Activated CD4-positive, alpha-beta T cell treated with anti-CD3 and anti-CD28 coated beads, Interleukin-2, amount 50 U/mL, for 24 hours (primary cell): ENCODE measurements at regions not wholly inside any gene's neighbourhood (a gene's known extent, or its start where the extent isn't known, plus 50 kb on each side); places are given as distances from the start of the nearest gene placed in this dataset.

Source experiments
- DNase-seq, 2 donors: peaks; one replicate each; pipeline ENCODE4 v3.0.0-alpha.2; 2020; ENCODE audit warnings: low read depth in 1 of 2, low spot score in 1 of 2

DNA sequence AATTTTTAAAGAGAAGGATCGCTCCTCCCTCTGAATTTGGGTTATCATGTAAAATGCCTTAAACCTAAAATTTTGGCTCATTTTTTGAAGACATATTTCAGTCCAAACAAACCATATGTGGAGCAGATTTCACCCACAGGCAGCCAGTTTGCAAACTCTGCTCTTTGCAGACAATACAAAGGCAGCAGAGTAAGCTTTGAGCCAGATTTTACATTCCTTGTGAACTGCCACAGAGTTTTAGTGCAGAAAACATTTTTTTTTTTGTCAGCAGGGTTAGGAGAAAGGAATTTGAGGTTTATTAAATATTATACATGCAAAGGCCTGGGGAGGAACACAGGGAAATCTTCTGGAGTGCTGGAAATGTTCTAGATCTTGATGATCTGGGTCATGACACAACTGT, 171.9 kb upstream of the FN1 start:
- DNase-seq: no peak

DNA sequence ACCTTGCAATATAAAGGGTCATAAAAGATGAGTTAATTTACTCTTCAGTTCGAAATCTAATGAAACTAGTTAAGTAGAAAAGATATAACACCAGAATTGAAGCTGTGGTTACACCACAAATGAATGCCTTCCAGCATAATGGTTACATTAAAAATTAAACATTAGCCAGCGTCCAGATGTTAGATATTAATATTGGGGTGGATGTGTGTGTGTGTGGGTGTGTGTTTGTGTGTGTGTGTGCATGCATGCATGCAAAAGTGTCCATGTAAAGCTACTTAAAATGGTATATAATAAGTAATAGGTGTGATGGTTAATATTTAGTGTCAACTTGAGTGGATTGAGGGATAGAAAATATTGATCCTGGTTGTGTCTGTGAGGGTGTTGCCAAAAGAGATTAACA, 170.4 kb upstream of the FN1 start:
- no peak for DNase-seq

DNA sequence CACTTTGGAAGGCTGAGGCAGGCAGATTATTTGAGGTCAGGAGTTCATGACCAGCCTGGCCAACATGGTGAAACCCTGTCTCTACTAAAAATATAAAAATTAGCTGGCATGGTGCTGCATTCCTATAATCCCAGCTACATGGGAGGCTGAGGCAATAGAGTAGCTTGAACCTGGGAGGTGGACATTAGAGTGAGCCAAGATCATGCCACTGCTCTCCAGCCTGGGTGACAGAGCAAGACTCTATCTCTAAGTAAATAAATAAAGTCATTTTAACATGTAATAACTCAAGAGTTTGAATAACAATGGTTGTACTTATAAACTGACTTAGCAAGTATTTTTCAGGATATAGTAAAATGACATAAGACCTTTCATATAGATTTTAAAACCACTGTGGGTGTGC, 169.3 kb upstream of the FN1 start:
- DNase-seq: no peak

DNA sequence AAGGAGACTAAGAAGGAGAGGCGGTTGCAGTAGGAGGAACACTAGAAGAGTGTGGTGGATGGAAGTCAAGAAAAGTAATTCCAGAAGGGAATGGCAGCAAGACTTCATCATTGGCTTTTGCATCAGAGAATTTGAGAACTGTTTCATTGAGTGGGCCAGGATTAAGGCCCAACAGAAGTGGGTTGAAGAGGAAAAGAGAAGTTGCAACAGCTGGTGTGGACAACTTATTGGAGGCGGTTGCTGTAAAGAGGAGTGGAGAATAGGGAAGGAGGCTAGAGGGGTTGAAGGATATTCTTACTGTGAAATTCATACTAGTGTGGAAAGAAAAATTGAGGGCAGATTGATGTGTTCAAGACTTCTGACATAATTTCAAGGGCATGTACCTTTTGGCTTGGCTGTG, 168.7 kb upstream of the FN1 start:
- no peak for DNase-seq

DNA sequence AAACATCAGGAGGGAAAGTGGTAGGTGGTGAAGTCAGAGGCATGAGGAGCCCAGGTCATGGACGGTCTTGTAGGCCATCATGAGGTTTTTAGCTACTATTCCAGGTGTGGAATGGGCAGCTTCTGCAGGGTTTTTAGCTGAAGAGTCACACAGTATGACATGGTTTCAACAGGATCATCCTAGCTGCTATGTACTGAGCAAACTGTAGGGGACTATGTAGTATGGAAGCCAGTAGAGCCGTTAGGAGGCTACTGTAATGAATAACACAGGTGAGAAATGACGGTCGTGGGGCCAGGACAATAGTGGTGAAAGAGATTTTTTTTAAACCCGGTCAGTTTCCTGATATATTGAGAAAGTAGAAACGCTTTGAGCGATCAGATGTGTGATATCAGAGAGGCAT, 167.6 kb upstream of the FN1 start:
- no peak for DNase-seq

DNA sequence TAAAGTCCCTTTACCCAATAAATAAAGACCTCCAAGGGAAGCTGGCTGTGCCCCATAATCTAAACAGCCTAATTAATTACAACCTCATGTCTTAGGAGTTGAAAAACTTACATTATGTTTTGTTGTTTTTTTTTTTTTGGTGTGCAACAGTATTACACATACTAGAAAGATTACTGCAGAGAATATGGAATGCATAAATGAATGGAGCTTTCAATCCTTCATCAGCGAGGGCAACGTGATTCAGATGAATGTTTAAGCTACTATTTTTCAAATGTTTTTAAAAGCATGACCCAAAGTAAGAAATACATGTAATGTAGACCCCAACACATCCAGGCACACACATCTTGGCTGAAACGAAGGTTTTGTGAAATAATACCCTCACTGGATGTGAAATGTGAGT, 167.1 kb upstream of the FN1 start:
- no peak for DNase-seq

DNA sequence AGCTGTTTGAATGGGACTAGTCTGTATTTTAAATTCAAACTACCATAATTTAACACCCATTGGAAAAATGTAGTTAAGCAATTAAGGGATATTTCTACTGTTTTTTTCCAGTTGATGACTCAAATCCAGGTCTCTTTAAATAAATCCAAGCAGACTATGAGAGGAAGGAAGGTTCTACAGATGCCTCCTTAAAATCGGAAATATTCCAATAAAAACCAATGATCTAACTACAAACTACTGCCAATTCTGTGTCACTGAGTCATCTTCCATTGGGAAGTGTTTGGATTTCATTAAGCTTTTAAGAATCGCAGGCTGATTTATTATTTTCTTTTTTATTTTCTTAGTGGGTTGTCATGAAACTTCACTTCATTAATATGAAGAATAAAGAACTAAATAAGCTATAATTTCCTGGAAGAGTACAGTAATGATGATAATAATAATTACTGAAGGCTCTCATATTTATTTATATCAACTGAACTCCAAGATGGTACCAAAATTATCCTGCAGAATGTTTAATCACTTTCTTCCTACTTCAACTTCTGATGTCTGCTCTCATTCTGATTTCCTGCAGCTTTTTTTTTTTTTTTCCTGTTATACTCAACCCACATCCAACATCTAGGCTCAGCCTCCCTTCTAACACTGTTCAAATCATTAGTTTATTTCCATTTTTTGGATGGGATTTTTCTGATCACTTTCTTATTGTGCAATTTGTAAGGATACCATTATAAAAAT, 166.3 kb upstream of the FN1 start:
- no peak for DNase-seq

DNA sequence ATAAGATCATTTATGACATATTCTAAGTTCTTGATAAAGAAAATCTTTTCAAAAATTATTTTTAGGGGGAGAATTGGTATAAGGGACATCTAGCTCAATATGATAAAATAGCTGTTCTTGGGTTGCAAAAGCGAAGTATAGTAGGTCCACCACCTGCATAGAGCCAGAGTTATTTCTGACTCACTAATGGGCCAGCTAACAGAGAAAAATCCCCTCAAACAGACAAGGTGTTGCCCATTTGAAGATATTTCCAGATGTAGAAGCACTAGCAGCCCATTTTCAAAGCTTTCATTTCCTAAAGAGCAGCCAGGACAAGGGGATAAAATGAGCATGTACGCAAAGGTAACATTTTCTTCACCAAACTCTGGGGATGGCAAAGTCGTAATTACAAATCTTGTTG, 165.7 kb upstream of the FN1 start:
- DNase-seq: no peak

DNA sequence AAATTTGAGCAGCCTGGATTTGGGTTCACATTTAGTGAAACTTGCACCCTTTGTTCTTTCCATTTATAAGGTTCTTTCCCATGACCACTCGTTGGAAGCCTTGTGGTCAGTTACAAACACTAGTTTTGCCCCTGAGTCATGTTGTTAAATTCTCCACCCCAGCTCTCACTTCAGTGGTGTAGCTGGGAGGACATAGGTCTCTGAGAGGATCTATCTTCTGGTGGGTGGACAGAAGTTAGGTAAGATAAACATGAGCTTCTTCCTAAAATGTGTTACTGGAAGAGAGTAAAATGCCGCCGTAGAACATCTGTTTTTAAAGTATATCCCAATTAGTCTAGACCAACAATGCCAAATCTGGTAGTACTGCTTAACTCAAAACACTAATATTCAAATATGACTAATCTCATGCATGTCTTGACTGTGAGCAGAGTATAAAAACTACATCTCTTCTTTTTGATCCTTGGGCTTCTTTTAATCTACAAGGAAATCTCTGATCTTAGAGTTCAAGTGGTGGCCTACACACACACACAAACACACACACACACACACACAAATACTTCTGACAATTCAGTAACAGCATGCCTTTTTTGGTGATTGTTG, 162.6 kb upstream of the FN1 start:
- DNase-seq: no peak

DNA sequence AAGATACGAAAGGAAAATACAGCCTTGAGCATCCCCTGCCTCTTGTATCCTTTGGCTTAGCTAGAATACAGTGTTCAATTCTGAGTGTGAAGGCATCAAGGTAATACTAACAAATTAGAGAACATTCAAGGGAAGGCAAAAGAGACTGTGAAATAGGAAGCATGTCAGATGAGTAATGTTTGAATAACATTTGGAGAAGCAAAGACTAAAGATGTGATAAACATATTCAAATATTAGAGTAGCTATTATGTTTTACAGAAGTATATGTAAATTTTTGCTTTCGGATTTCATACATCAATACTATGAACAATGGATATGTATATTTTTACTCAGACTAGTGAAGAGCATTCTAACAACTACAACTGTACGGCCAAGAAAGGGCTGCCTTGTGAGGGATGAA, 161.7 kb upstream of the FN1 start:
- no peak for DNase-seq

DNA sequence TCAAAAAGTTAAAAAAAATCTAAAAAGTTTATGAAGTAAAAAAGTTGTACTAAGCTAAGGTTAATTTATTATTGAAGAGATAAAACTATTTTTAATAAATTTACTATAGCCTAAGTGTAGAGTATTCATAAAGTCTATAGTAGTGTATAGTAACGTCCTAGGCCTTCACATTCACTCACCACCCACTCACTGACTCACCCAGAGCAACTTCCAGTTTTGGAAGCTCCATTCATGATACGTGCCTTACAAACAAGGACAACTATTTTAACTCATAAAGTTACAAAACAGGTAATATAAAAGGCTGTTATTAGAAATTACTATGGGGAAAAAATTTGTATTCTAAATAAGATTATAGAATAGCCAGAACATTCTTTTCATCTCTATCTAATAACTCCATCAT, 158.9 kb upstream of the FN1 start:
- no peak for DNase-seq

DNA sequence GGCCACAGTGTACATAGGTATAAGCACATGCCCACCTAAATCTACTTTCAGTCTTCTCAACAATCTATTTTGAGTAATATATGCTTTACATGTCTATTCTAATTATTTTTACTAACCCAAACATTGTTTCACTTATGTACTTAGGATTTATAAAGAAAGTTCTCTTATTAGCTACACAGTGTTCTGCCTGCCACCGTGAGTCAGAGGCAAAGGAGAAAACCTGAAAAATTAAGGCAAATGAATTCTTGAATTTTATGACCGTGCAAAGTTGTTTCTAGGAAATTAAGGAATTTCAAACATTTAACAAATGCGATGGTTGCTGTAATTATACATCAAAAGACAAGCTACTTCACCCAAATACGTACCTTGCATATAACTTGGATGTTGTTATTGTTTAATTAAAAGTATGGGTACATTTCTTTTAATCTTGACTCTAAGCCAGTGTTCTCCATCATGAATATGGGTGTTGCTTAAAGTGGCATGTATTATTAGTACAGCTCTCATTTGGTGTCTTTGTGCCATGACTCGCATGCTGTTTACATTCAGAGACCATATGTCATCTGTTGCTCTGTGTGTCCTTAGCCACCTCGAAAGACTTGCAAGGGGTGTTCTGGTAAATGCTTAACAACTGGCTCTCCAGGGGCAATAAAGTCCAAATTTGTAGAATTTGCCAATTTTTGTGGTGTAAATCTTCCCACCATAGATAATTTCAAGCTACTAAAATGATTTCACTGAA, 154.3 kb upstream of the FN1 start:
- no peak for DNase-seq

DNA sequence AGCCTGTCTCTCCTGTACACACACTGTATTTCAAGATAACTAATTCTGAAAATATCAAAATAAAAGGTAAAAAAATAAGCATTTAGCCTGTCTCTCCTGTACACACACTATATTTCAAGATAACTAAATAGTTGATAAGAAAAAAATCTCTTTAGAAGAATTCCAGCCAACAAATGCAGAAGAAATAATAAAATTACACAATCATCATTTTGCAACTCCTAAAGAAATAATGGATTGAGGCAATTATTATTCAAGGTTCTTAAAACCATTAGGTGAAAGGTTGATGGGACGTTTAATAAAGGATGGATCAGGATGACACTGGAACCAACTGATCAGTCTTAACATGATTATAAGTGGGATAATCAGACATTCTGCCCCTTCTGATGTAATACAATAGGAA, 148.0 kb upstream of the FN1 start:
- no peak for DNase-seq

DNA sequence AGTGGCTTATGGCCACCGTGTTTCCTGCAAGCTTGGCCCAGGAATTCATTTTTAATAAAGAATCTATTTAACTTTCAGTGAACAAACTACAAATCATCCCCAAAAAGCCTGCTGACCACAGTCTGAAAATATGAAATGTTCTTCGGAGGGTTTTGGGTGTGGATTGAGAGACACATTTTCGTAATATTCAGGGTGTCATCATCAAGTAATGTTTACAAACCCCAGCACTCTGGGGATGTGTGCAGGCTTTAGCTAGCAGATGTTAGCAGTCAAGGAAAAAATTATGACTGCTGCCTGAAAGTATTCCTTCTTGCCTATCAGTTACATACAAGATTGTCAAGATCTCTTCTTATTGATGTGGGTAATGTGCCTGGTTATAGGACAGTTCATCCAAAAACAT, 143.9 kb upstream of the FN1 start:
- DNase-seq: no peak

DNA sequence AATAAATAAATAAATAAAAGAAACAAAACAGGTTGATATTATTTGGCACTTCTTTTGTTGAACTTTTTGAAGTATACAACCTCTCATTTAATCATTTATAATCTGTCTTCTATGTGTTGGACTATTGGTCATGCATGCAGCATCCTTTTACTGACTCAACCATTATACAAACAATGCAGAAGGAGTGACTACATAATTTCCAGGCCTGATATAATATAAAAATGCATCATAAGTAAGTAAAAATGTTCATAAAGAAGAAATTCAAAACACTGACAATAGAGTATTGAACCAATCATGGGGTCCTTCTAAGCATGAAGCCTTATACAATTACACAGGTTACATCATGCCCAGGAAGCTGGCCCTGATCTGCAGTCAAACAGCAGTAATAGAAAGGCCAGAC, 141.5 kb upstream of the FN1 start:
- DNase-seq: no peak

DNA sequence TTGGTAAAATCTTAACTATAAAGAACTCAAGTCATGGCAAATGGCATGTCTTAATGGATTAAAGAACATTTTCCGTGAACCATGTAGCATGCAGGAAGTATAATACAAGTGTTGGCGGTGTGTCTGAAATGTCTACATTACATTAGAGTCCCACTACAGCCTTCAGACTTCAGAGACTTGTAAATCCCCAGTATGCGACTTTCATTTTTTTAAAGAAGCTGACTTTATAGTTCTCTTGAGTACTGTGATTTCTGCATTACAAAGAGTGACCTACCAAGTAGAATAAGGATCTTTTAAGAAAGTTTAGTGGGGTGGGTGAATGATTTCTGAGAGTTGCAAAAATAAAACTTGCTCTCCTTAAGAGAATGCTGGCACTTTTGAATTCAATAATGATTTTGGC, 140.7 kb upstream of the FN1 start:
- no peak for DNase-seq

DNA sequence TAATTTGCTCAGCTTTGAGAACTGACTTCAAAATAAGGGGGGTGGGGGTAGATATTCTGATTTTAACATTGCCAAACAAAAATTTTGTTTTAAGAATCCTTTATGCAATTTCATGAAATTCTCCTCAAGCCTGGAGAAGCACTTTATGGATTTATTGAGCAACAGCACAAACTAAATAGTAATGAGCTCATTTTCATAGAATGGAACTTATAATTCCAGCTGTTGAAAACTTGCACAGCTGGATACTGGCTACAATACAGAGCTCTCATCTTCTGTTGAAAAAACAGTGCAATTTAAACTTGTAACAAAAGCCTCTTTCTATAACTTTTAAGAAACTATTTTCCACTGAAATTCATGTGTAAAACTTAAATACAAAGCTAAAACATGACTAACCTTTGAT, 137.6 kb upstream of the FN1 start:
- no peak for DNase-seq

DNA sequence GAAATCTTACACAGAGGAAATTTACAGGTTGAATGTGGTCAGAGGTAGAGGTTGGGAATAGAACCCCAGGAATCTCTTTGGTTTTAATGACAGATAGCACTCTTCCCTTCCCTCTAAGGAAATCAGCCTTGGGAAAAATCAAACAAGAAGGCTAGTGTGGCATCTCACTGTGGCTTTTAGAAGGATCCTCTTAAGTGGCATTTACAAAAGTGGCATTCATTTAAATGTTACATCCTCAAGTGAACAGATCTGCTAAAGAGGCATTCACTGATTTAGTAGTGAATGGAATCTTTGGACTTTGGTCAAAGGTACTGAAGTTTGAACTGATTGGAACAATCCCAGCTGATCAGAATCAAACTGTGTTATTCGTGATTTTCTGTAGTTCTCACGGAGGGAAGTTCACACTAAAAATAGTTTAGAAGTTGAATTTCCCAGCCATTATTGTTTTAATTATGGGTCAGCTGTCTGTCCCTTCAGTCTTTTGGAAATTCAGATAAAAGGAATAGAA, 136.5 kb upstream of the FN1 start:
- no peak for DNase-seq

DNA sequence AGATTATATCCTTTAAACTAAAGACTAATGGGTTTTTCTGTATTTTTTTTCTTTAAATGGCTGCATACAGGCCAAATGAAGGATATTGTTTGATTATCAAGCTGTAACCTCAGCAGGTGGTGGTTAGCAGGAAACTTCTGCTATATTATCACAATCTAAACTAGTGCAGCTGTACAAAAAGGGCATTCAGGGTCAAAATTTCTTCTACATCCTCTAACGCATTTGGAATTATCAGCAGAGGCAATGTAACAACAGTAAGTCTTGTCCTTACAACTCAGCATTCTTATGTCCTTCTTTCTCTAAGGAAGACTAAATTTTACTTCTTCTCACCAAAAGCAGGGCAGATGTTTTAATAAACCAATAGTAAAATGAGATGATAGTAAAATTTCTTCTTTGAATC, 135.8 kb upstream of the FN1 start:
- DNase-seq: no peak

DNA sequence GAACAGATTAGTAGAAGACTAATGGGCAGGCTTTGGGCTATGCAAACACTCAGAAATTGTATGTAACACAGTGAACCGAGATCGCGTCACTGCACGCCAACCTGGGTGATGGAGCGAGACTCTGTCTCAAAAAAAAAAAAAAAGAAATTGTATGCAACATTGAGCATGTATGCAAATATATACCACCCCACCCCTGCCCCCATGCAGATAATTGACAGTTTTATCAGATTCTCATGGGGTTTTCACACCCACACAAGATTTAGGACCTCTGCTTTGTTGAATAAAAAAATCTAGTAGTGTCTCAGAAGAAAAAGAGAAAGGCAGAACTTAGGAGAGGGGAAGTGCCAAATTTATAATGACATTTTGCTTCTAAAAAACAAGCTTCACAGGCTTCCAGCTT, 131.6 kb upstream of the FN1 start:
- no peak for DNase-seq

DNA sequence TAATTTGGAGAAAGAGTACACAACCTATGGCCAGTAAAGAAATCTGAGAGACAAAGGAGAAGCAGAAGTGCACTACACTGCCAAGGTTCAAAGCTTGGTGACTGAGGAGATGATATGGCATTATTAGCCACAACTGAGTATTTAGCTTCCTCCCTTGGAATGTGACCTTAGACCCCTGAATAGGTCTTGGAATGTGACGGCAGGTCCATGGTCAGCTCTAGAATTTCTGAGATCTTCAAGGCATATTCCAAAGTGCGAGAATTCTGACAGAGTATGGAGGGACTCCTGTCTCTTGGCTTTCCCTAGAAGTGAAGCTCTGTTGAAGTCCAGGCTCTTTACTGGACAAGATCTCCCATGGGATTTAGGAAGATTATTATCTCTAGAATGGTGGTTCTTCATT, 130.0 kb upstream of the FN1 start:
- no peak for DNase-seq

DNA sequence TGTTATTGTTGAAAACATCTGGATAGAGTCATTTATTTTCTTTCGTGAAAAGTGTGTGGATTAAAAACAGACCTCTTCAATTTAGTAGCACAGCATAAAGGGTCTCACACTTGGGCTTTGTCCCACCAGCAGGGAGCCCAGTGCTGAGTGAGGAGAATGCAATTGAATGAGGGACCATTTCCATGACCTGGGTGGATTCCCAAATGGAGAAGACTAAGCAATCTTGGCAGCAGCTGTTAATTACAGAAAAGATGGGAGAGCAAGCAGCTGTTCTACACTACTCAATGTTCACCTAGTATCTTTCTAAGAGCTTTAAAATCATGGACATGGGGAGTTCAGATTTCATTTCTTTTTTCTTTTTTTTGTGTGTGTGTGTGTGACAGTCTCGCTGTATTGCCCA, 121.8 kb upstream of the FN1 start:
- DNase-seq: no peak

DNA sequence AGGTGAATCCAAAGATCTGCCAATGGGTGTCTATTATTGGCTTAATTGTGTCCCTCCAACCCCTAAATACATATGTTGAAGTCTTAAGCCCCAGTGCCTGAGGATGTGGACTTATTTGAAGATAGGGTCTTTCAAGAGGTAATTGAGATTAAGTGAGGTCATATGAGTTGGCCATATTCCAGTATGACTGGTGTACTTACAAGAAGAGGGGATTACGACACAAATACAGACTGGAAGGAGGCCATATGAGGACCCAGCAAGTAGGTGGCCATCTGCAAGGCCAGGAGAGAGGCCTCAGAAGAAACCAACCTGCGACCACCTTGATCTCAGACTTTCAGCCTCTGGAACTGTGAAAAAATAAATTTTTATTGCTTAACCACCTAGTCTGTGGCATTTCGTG, 121.1 kb upstream of the FN1 start:
- no peak for DNase-seq
